ENCODE measurements at regions not wholly inside any gene's neighbourhood (a gene's known extent, or its start where the extent isn't known, plus 50 kb on each side); places are given as distances from the start of the nearest gene placed in this dataset.

DNA sequence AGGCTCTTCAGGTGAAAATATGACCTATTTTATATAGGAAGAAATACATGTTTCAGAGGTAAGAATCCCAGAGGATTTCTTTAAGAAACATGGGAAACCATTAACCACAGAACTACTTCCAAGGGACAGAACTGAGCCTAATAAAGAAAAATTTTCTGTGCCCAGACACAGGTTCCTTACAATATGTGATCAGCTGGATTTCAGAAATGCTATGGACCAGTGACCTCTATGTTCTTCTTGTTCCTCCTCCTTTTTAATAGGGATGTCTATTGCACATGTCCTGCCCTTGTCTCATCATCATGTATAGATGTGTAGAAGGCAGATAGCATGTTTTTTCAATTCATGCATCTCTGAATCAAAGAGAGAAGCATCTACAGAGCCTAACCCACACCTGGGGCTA is 836.6 kb downstream of the RNF144A start:
- TF ChIP-seq TCF7L2 (IDR thresholded peaks at IDR 0.05; ENCODE audit: borderline replicate concordance, extremely low read depth, insufficient read depth, insufficient read length) (no peak), EZH2 (IDR thresholded peaks at IDR 0.05) (no peak), EZH2phosphoT487 (IDR thresholded peaks at IDR 0.05; ENCODE audit: borderline replicate concordance) (no peak), CBX3 (IDR thresholded peaks at IDR 0.05; ENCODE audit: low read depth) (no peak), SP1 (IDR thresholded peaks at IDR 0.05; ENCODE audit: low read depth) (no peak), CEBPB (IDR thresholded peaks at IDR 0.05; ENCODE audit: low read depth) (no peak), JUND (IDR thresholded peaks at IDR 0.05) (no peak), ZFX (IDR thresholded peaks at IDR 0.05) (no peak), FOSL1 (IDR thresholded peaks at IDR 0.05; ENCODE audit: low read depth) (no peak), ELF1 (IDR thresholded peaks at IDR 0.05; ENCODE audit: borderline replicate concordance, low read depth) (no peak), REST (IDR thresholded peaks at IDR 0.05; ENCODE audit: low read depth) (no peak)
- TF ChIP-seq, protein P1, sequence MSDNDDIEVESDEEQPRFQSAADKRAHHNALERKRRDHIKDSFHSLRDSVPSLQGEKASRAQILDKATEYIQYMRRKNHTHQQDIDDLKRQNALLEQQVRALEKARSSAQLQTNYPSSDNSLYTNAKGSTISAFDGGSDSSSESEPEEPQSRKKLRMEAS (IDR thresholded peaks at IDR 0.05), result no peak
- TF ChIP-seq, protein P2, sequence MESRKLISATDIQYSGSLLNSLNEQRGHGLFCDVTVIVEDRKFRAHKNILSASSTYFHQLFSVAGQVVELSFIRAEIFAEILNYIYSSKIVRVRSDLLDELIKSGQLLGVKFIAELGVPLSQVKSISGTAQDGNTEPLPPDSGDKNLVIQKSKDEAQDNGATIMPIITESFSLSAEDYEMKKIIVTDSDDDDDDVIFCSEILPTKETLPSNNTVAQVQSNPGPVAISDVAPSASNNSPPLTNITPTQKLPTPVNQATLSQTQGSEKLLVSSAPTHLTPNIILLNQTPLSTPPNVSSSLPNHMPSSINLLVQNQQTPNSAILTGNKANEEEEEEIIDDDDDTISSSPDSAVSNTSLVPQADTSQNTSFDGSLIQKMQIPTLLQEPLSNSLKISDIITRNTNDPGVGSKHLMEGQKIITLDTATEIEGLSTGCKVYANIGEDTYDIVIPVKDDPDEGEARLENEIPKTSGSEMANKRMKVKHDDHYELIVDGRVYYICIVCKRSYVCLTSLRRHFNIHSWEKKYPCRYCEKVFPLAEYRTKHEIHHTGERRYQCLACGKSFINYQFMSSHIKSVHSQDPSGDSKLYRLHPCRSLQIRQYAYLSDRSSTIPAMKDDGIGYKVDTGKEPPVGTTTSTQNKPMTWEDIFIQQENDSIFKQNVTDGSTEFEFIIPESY (IDR thresholded peaks at IDR 0.05; ENCODE audit: extremely low read depth, insufficient replicate concordance, low read length), result no peak
- intact Hi-C loops (cut with micrococcal nuclease), result no loop called here
- RAD21 ChIA-PET (ENCODE audit: low non-redundant PET in 1 of 2, low total read pairs in 2 of 2, uncharacterized antibody in 2 of 2, unreplicated experiment in 2 of 2), result no interaction called here
- CTCF ChIA-PET, result no interaction called here
- DNase-seq (ENCODE audit: low read depth, low spot score) (no peak), ATAC-seq (no peak)
- H3K9me3 ChIP-seq (ENCODE audit: control insufficient read depth in 1 of 2, insufficient read depth in 1 of 2, low read depth in 1 of 2, low read length in 2 of 2), result no peaks in the 10 kb centered on the region; a peak in 1 of 4 replicates
- H3K36me3 ChIP-seq (ENCODE audit: control insufficient read depth in 1 of 2, insufficient read depth in 2 of 2, low read length in 2 of 2), result no peaks in the 10 kb centered on the region
- POLR2A ChIA-PET, result no interaction called here
- no peak overlapping the region for H3K4me2 ChIP-seq (ENCODE audit: low read length)
- H3K9me2 ChIP-seq (ENCODE audit: insufficient read depth), result no peaks in the 10 kb centered on the region
- H3K27me3 ChIP-seq (ENCODE audit: insufficient read depth, low read length), result no peaks in the 10 kb centered on the region
- H4K20me1 ChIP-seq (ENCODE audit: insufficient read depth), result no peaks in the 10 kb centered on the region
- H3K79me2 ChIP-seq (ENCODE audit: insufficient read depth, low read length), result no peaks in the 10 kb centered on the region
- no peak overlapping the region for H3K4me3 ChIP-seq (replicated peaks in 1 of 2; ENCODE audit: low read depth in 1 of 2, low read length in 2 of 2)
- no peak overlapping the region for H2AFZ ChIP-seq (ENCODE audit: low read depth, low read length, poor library complexity, severe bottlenecking)
- BruUV-seq (replicated peaks), result no TSS peak
- no peak overlapping the region for H3K27ac ChIP-seq (ENCODE audit: low read depth, low read length)
- H3K4me1 ChIP-seq (ENCODE audit: control insufficient read depth in 1 of 2, insufficient read depth in 2 of 2, low read length in 2 of 2), result no peaks in the 10 kb centered on the region
- no peak overlapping the region for H3K9ac ChIP-seq (ENCODE audit: low read length)
